Kidney (tissue), 13 donors: ENCODE measurements at regions not wholly inside any gene's neighbourhood (a gene's known extent, or its start where the extent isn't known, plus 50 kb on each side); places are given as distances from the start of the nearest gene placed in this dataset.

Experiments used
- DNase-seq, 5 donors: peaks; one replicate each; pipeline ENCODE4 v3.0.0-alpha.2; 2013 to 2020
- FAIRE-seq: peaks from 2 replicates; lab custom pipeline; 2012; peaks lifted over from hg19 to GRCh38; lab: Jason Lieb, UNC
- H3K27ac ChIP-seq, 2 donors: one replicate each; pipeline ENCODE4 v1.7.0; 2013; ENCODE audit warnings: low read depth in 2 of 2, low read length in 2 of 2, inconsistent platforms in 1 of 2
- H3K27me3 ChIP-seq: one replicate; pipeline ENCODE4 v1.7.1; 2013; ENCODE audit warnings: low read length, inconsistent platforms; ENCODE audit not compliant: control insufficient read depth, insufficient read depth
- H3K36me3 ChIP-seq, 3 donors: one replicate each; pipeline versions ENCODE4 v1.7.0 to v1.7.1; 2013; ENCODE audit warnings: low read length in 3 of 3, control low read depth in 1 of 3, inconsistent platforms in 1 of 3; ENCODE audit not compliant: insufficient read depth in 3 of 3, control insufficient read depth in 2 of 3
- H3K4me1 ChIP-seq, 3 donors: one replicate each; pipeline versions ENCODE4 v1.7.0 to v1.7.1; 2013; ENCODE audit warnings: low read length in 3 of 3, inconsistent platforms in 1 of 3, low read depth in 1 of 3; ENCODE audit not compliant: control insufficient read depth in 2 of 3, insufficient read depth in 2 of 3
- H3K4me3 ChIP-seq, 3 donors: one replicate each; pipeline versions ENCODE4 v1.7.0 to v1.8.1; 2013; ENCODE audit warnings: low read length in 3 of 3, control low read depth in 1 of 3, inconsistent platforms in 1 of 3
- H3K9ac ChIP-seq, 3 donors: one replicate each; pipeline versions ENCODE4 v1.7.0 to v1.7.1; 2013; ENCODE audit warnings: low read length in 3 of 3, control low read depth in 1 of 3, inconsistent platforms in 1 of 3
- H3K9me3 ChIP-seq, 3 donors: one replicate each; pipeline versions ENCODE4 v1.7.0 to v1.7.1; 2013; ENCODE audit warnings: low read length in 3 of 3, control low read depth in 1 of 3, inconsistent platforms in 1 of 3; ENCODE audit not compliant: control insufficient read depth in 2 of 3, insufficient read depth in 1 of 3
- CTCF ChIP-seq: IDR thresholded peaks from 3 replicates; pipeline ENCODE4 v1.5.1; 2012; ENCODE audit warnings: mild to moderate bottlenecking, moderate library complexity, borderline replicate concordance; ENCODE audit not compliant: insufficient read depth; ENCODE audit errors: extremely low read depth
- intact Hi-C: fragments of 100-400 bp; cut with DNase I; formaldehyde crosslinking; loops from one replicate; pipeline ENCODE4 v1.11.1; 2022
- donor health status: control.
- donor health status: control.
- donor health status: control.
- donor health status: control.
- donor health status: control.
- donor health status: DM: yes; HTN: yes; CAD: no.
- donor health status: Normal renal cell carcinoma (clear cell type).

GRCh38 chr5:128765448-128766061, 199.7 kb upstream of the SLC27A6 start:
- Histone ChIP-seq H3K36me3 (no peaks in the 10 kb centered on the region), H3K9ac (no peak overlapping the region), H3K27ac (no peak overlapping the region), H3K4me3 (no peak overlapping the region), H3K4me1 (no peaks in the 10 kb centered on the region), H3K27me3 (no peaks in the 10 kb centered on the region), H3K9me3 (no peaks in the 10 kb centered on the region)
- TF ChIP-seq CTCF = no peak
- FAIRE-seq (no peak), DNase-seq (no peak)
- intact Hi-C loops = no loop called here

- H3K9ac ChIP-seq = no peak overlapping the region
- no peaks in the 10 kb centered on the region for H3K9me3 ChIP-seq
- FAIRE-seq (no peak), DNase-seq (no peak)
- no peaks in the 10 kb centered on the region for H3K4me1 ChIP-seq
- H3K4me3 ChIP-seq = no peak overlapping the region
- no peak for TF ChIP-seq CTCF
- H3K27ac ChIP-seq = no peak overlapping the region
- intact Hi-C loops = no loop called here
- H3K27me3 ChIP-seq = no peaks in the 10 kb centered on the region
- H3K36me3 ChIP-seq = no peaks in the 10 kb centered on the region
These were observed 198.9 kb upstream of the SLC27A6 start for GRCh38 chr5:128766406-128766805.

GRCh38 chr5:128770907-128771306, 194.4 kb upstream of the SLC27A6 start:
- no peaks in the 10 kb centered on the region for H3K4me1 ChIP-seq
- intact Hi-C loops = no loop called here
- DNase-seq = no peak
- no peak for FAIRE-seq
- no peak for TF ChIP-seq CTCF
- no peak overlapping the region for H3K4me3 ChIP-seq
- no peaks in the 10 kb centered on the region for H3K9me3 ChIP-seq
- no peak overlapping the region for H3K9ac ChIP-seq
- no peaks in the 10 kb centered on the region for H3K27me3 ChIP-seq
- no peak overlapping the region for H3K27ac ChIP-seq
- no peaks in the 10 kb centered on the region for H3K36me3 ChIP-seq

GRCh38 chr5:128772356-128772755, 192.9 kb upstream of the SLC27A6 start:
- intact Hi-C loops = no loop called here
- Histone ChIP-seq H3K9me3 (no peaks in the 10 kb centered on the region), H3K4me3 (no peak overlapping the region), H3K36me3 (no peaks in the 10 kb centered on the region), H3K9ac (no peak overlapping the region), H3K4me1 (no peaks in the 10 kb centered on the region), H3K27me3 (no peaks in the 10 kb centered on the region), H3K27ac (no peak overlapping the region)
- no peak for DNase-seq
- TF ChIP-seq CTCF = no peak
- no peak for FAIRE-seq
